ENCODE measurements at regions not wholly inside any gene's neighbourhood (a gene's known extent, or its start where the extent isn't known, plus 50 kb on each side); places are given as distances from the start of the nearest gene placed in this dataset.

- H3K9me3 ChIP-seq = no peaks in the 10 kb centered on the region
- H3K27ac ChIP-seq = no peak overlapping the region
- no peak for DNase-seq
- no peak for TF ChIP-seq POLR2AphosphoS5 (IDR thresholded peaks at IDR 0.05)
- no peak for TF ChIP-seq POLR2A (IDR thresholded peaks at IDR 0.05)
- no peak for TF ChIP-seq CTCF (IDR thresholded peaks at IDR 0.05 in 8 of 11, conservative IDR thresholded peaks at IDR 0.05 in 3 of 11)
- H3K36me3 ChIP-seq = no peaks in the 10 kb centered on the region
- H3K4me1 ChIP-seq = no peaks in the 10 kb centered on the region
- intact Hi-C loops (cut with DNase I; ENCODE audit: low total_unique reads) = no loop called here
- no peaks in the 10 kb centered on the region for H3K27me3 ChIP-seq (replicated peaks in 1 of 7)
- H3K4me3 ChIP-seq = no peak overlapping the region
- WGBS, 5 donors = 79 to 90% (median 83%) methylated on average over 1 of the region's 1 CpG
Measured at GRCh38 chr3:177966493-177966892, 569.7 kb upstream of the KCNMB2 start.

GRCh38 chr3:177968891-177969290, 567.3 kb upstream of the KCNMB2 start:
- WGBS, 5 donors = 97 to 100% (median 99%) methylated on average over 2 of the region's 2 CpGs
- Histone ChIP-seq H3K4me3 (no peak overlapping the region), H3K9me3 (no peaks in the 10 kb centered on the region), H3K27ac (no peak overlapping the region), H3K4me1 (no peaks in the 10 kb centered on the region), H3K27me3 (replicated peaks in 1 of 7) (no peaks in the 10 kb centered on the region), H3K36me3 (no peaks in the 10 kb centered on the region)
- no peak for TF ChIP-seq CTCF (IDR thresholded peaks at IDR 0.05 in 8 of 11, conservative IDR thresholded peaks at IDR 0.05 in 3 of 11)
- no peak for TF ChIP-seq POLR2AphosphoS5 (IDR thresholded peaks at IDR 0.05)
- TF ChIP-seq POLR2A (IDR thresholded peaks at IDR 0.05) = no peak
- intact Hi-C loops (cut with DNase I; ENCODE audit: low total_unique reads) = no loop called here
- no peak for DNase-seq

- intact Hi-C loops (cut with DNase I; ENCODE audit: low total_unique reads) = no loop called here
- no peaks in the 10 kb centered on the region for H3K27me3 ChIP-seq (replicated peaks in 1 of 7)
- H3K36me3 ChIP-seq = no peaks in the 10 kb centered on the region
- no peak overlapping the region for H3K4me3 ChIP-seq
- no peaks in the 10 kb centered on the region for H3K9me3 ChIP-seq
- TF ChIP-seq POLR2AphosphoS5 (IDR thresholded peaks at IDR 0.05) (no peak), POLR2A (IDR thresholded peaks at IDR 0.05) (no peak), CTCF (IDR thresholded peaks at IDR 0.05 in 8 of 11, conservative IDR thresholded peaks at IDR 0.05 in 3 of 11) (no peak)
- WGBS, 5 donors = 75 to 91% (median 85%) methylated on average over 2 of the region's 2 CpGs
- no peak for DNase-seq
- no peak overlapping the region for H3K27ac ChIP-seq
- no peaks in the 10 kb centered on the region for H3K4me1 ChIP-seq
Measured at GRCh38 chr3:177973241-177973840, 562.9 kb upstream of the KCNMB2 start.

GRCh38 chr3:177976241-177976640, 560.0 kb upstream of the KCNMB2 start:
- H3K27ac ChIP-seq = no peak overlapping the region
- H3K4me3 ChIP-seq = no peak overlapping the region
- no peaks in the 10 kb centered on the region for H3K9me3 ChIP-seq
- no peak for TF ChIP-seq POLR2A (IDR thresholded peaks at IDR 0.05)
- TF ChIP-seq POLR2AphosphoS5 (IDR thresholded peaks at IDR 0.05) = no peak
- no peak for TF ChIP-seq CTCF (IDR thresholded peaks at IDR 0.05 in 8 of 11, conservative IDR thresholded peaks at IDR 0.05 in 3 of 11)
- intact Hi-C loops (cut with DNase I; ENCODE audit: low total_unique reads) = no loop called here
- H3K27me3 ChIP-seq (replicated peaks in 1 of 7) = no peaks in the 10 kb centered on the region
- 65 to 90% (median 70%) methylated on average over 2 of the region's 2 CpGs for WGBS, 5 donors
- H3K36me3 ChIP-seq = no peaks in the 10 kb centered on the region
- no peak for DNase-seq
- H3K4me1 ChIP-seq = no peaks in the 10 kb centered on the region

All from spleen (tissue), 11 donors.